H1 (cell line): ENCODE measurements at regions not wholly inside any gene's neighbourhood (a gene's known extent, or its start where the extent isn't known, plus 50 kb on each side); places are given as distances from the start of the nearest gene placed in this dataset.

Experiments
- KDM1A ChIP-seq: fragments of 200-600, 300-600 bp; sonication (generic); IDR thresholded peaks from 2 replicates; pipeline ENCODE4 v1.7.1; 2016; ENCODE audit warnings: mild to moderate bottlenecking, low read length, borderline replicate concordance

GRCh38 chr21:9837946-9838737, 683.2 kb upstream of the TPTE start (continued):
- TF ChIP-seq KDM1A, result no peak
